ENCODE measurements at regions not wholly inside any gene's neighbourhood (a gene's known extent, or its start where the extent isn't known, plus 50 kb on each side); places are given as distances from the start of the nearest gene placed in this dataset.
"Not testable (repeated sequence)": the region's sequence is repeated elsewhere in the genome, so short reads cannot be mapped to it uniquely, and the experiment has no call there.

DNA sequence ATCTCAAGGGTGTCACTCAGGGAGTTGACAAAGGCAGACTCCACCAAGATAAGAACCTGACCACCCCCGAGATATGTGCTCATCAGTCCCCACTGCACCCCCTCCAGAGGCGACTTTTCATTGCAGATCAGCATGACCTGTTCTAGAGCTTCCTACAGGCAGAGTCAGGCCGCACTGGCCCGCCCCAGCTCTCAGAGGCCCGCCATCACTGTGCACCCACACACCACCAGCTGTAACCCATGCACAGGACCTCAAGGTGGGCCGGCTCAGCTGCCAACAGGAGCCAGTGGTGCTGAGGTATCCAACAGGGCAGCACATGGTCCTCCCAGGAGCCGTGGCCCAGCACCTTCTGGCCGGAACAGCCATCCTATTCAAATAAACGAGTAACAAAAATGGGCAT, 253.6 kb upstream of the ANKRD20A1 start:
- TF ChIP-seq, protein P1, sequence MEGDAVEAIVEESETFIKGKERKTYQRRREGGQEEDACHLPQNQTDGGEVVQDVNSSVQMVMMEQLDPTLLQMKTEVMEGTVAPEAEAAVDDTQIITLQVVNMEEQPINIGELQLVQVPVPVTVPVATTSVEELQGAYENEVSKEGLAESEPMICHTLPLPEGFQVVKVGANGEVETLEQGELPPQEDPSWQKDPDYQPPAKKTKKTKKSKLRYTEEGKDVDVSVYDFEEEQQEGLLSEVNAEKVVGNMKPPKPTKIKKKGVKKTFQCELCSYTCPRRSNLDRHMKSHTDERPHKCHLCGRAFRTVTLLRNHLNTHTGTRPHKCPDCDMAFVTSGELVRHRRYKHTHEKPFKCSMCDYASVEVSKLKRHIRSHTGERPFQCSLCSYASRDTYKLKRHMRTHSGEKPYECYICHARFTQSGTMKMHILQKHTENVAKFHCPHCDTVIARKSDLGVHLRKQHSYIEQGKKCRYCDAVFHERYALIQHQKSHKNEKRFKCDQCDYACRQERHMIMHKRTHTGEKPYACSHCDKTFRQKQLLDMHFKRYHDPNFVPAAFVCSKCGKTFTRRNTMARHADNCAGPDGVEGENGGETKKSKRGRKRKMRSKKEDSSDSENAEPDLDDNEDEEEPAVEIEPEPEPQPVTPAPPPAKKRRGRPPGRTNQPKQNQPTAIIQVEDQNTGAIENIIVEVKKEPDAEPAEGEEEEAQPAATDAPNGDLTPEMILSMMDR (conservative IDR thresholded peaks at IDR 0.05; ENCODE audit: low read depth, low read length) = not testable (repeated sequence)
- not testable (repeated sequence) for TF ChIP-seq EZH2 (IDR thresholded peaks at IDR 0.05; ENCODE audit: borderline replicate concordance, low read depth, low read length, poor library complexity, severe bottlenecking)

Data from A673 (cell line).